ENCODE measurements at regions not wholly inside any gene's neighbourhood (a gene's known extent, or its start where the extent isn't known, plus 50 kb on each side); places are given as distances from the start of the nearest gene placed in this dataset.

- TF ChIP-seq, protein P1, sequence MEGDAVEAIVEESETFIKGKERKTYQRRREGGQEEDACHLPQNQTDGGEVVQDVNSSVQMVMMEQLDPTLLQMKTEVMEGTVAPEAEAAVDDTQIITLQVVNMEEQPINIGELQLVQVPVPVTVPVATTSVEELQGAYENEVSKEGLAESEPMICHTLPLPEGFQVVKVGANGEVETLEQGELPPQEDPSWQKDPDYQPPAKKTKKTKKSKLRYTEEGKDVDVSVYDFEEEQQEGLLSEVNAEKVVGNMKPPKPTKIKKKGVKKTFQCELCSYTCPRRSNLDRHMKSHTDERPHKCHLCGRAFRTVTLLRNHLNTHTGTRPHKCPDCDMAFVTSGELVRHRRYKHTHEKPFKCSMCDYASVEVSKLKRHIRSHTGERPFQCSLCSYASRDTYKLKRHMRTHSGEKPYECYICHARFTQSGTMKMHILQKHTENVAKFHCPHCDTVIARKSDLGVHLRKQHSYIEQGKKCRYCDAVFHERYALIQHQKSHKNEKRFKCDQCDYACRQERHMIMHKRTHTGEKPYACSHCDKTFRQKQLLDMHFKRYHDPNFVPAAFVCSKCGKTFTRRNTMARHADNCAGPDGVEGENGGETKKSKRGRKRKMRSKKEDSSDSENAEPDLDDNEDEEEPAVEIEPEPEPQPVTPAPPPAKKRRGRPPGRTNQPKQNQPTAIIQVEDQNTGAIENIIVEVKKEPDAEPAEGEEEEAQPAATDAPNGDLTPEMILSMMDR (IDR thresholded peaks at IDR 0.05 in 2 of 3, conservative IDR thresholded peaks at IDR 0.05 in 1 of 3; ENCODE audit: borderline replicate concordance in 1 of 3, insufficient read depth in 1 of 3, low read depth in 2 of 3, low read length in 2 of 3) = no peak
Observed at GRCh38 chr10:121159670-121160069, 308.5 kb downstream of the WDR11 start (continued).

- Histone ChIP-seq H4K20me1 (ENCODE audit: insufficient read depth) (no peaks in the 10 kb centered on the region), H3K4me2 (ENCODE audit: low read length) (no peak overlapping the region), H3K79me2 (ENCODE audit: insufficient read depth, low read length) (no peaks in the 10 kb centered on the region), H3K27ac (ENCODE audit: low read depth, low read length) (no peak overlapping the region), H3K4me1 (ENCODE audit: control insufficient read depth in 1 of 2, insufficient read depth in 2 of 2, low read length in 2 of 2) (peaks cover 2 to 6% of the 10 kb centered on the region in 2 experiments; a peak in 1 of 4 replicates), H3K9ac (ENCODE audit: low read length) (no peak overlapping the region), H3K9me3 (ENCODE audit: control insufficient read depth in 1 of 2, insufficient read depth in 1 of 2, low read depth in 1 of 2, low read length in 2 of 2) (no peaks in the 10 kb centered on the region), H2AFZ (ENCODE audit: low read depth, low read length, poor library complexity, severe bottlenecking) (no peak overlapping the region), H3K36me3 (ENCODE audit: control insufficient read depth in 1 of 2, insufficient read depth in 2 of 2, low read length in 2 of 2) (no peaks in the 10 kb centered on the region), H3K27me3 (ENCODE audit: insufficient read depth, low read length) (0 out of 2 replicates have a peak, but pooled peaks cover 4% of the 10 kb centered on the region), H3K4me3 (replicated peaks in 1 of 2; ENCODE audit: low read depth in 1 of 2, low read length in 2 of 2) (no peak overlapping the region), H3K9me2 (ENCODE audit: insufficient read depth) (no peaks in the 10 kb centered on the region)
- no TSS peak for BruUV-seq (replicated peaks)
- ATAC-seq (no peak), DNase-seq (ENCODE audit: low read depth, low spot score) (no peak)
- POLR2A ChIA-PET = no interaction called here
- TF ChIP-seq ZNF274 (IDR thresholded peaks at IDR 0.05; ENCODE audit: low read depth, low read length) = no peak
- TF ChIP-seq, protein P2, sequence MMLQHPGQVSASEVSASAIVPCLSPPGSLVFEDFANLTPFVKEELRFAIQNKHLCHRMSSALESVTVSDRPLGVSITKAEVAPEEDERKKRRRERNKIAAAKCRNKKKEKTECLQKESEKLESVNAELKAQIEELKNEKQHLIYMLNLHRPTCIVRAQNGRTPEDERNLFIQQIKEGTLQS (IDR thresholded peaks at IDR 0.05) = no peak
- no peak for TF ChIP-seq RAD21 (IDR thresholded peaks at IDR 0.05; ENCODE audit: low read depth)
- TF ChIP-seq EZH2phosphoT487 (IDR thresholded peaks at IDR 0.05; ENCODE audit: borderline replicate concordance) = no peak
- TF ChIP-seq ZBTB33 (IDR thresholded peaks at IDR 0.05; ENCODE audit: extremely low read depth, insufficient replicate concordance, low read length) = no peak
- TF ChIP-seq TCF7L2 (IDR thresholded peaks at IDR 0.05; ENCODE audit: borderline replicate concordance, extremely low read depth, insufficient read depth, insufficient read length) = no peak
- TF ChIP-seq CEBPB (IDR thresholded peaks at IDR 0.05; ENCODE audit: low read depth) = no peak
- no peak for TF ChIP-seq SIN3A (IDR thresholded peaks at IDR 0.05; ENCODE audit: low read depth)
- no peak for TF ChIP-seq ZFX (IDR thresholded peaks at IDR 0.05)
- TF ChIP-seq, protein P3, sequence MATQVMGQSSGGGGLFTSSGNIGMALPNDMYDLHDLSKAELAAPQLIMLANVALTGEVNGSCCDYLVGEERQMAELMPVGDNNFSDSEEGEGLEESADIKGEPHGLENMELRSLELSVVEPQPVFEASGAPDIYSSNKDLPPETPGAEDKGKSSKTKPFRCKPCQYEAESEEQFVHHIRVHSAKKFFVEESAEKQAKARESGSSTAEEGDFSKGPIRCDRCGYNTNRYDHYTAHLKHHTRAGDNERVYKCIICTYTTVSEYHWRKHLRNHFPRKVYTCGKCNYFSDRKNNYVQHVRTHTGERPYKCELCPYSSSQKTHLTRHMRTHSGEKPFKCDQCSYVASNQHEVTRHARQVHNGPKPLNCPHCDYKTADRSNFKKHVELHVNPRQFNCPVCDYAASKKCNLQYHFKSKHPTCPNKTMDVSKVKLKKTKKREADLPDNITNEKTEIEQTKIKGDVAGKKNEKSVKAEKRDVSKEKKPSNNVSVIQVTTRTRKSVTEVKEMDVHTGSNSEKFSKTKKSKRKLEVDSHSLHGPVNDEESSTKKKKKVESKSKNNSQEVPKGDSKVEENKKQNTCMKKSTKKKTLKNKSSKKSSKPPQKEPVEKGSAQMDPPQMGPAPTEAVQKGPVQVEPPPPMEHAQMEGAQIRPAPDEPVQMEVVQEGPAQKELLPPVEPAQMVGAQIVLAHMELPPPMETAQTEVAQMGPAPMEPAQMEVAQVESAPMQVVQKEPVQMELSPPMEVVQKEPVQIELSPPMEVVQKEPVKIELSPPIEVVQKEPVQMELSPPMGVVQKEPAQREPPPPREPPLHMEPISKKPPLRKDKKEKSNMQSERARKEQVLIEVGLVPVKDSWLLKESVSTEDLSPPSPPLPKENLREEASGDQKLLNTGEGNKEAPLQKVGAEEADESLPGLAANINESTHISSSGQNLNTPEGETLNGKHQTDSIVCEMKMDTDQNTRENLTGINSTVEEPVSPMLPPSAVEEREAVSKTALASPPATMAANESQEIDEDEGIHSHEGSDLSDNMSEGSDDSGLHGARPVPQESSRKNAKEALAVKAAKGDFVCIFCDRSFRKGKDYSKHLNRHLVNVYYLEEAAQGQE (IDR thresholded peaks at IDR 0.05; ENCODE audit: low read depth) = no peak
- no peak for TF ChIP-seq FOSL1 (IDR thresholded peaks at IDR 0.05; ENCODE audit: low read depth)
- TF ChIP-seq EGR1 (IDR thresholded peaks at IDR 0.05; ENCODE audit: low read depth) = no peak
- no peak for TF ChIP-seq ELF1 (IDR thresholded peaks at IDR 0.05; ENCODE audit: borderline replicate concordance, low read depth)
- CTCF ChIA-PET = no interaction called here
- RAD21 ChIA-PET (ENCODE audit: low non-redundant PET in 1 of 2, low total read pairs in 2 of 2, uncharacterized antibody in 2 of 2, unreplicated experiment in 2 of 2) = no interaction called here
- intact Hi-C loops (cut with micrococcal nuclease) = loop anchor here (5.0 to 10.0 kb wide), 3 partner anchors 220 to 730 kb away; no protein-coding TSS in a partner anchor
Observed at GRCh38 chr10:121165276-121165675, 314.1 kb downstream of the WDR11 start.
